SKM-1 treated with dmso at 0.1 percent for 144 hours (cell line): ENCODE measurements at regions not wholly inside any gene's neighbourhood (a gene's known extent, or its start where the extent isn't known, plus 50 kb on each side); places are given as distances from the start of the nearest gene placed in this dataset.
A peak's percentile ranks its signal among the peaks of the same experiment; 100 is the strongest.

Experiments
- DNase-seq: peaks from one replicate; lab custom pipeline; 2025; ENCODE audit not compliant: unreplicated experiment; lab: John Stamatoyannopoulos, UW

- DNase-seq = no peak
These were observed 317.6 kb upstream of the PROX1 start for GRCh38 chr1:213669964-213670691.

GRCh38 chr1:213670692-213671023 lies 317.1 kb upstream of the PROX1 start:
- DNase-seq = no peak

GRCh38 chr1:213675043-213675442 lies 312.7 kb upstream of the PROX1 start:
- DNase-seq = no peak

- DNase-seq = no peak
These were observed 311.0 kb upstream of the PROX1 start for GRCh38 chr1:213676736-213677135.

GRCh38 chr1:213678348-213678747 lies 309.4 kb upstream of the PROX1 start:
- no peak for DNase-seq

GRCh38 chr1:213678753-213679152 lies 309.0 kb upstream of the PROX1 start:
- no peak for DNase-seq

GRCh38 chr1:213679153-213679552 lies 308.6 kb upstream of the PROX1 start:
- DNase-seq = no peak

GRCh38 chr1:213680677-213681325 lies 307.0 kb upstream of the PROX1 start:
- no peak for DNase-seq

- no peak for DNase-seq
These were observed 305.9 kb upstream of the PROX1 start for GRCh38 chr1:213681788-213682340.

GRCh38 chr1:213683529-213683928 lies 304.2 kb upstream of the PROX1 start:
- DNase-seq = no peak

GRCh38 chr1:213684454-213684853 lies 303.3 kb upstream of the PROX1 start:
- DNase-seq = no peak

GRCh38 chr1:213685992-213686582 lies 301.7 kb upstream of the PROX1 start:
- DNase-seq = peak; percentile 38

GRCh38 chr1:213686983-213687382 lies 300.8 kb upstream of the PROX1 start:
- DNase-seq = no peak

GRCh38 chr1:213687832-213688231 lies 299.9 kb upstream of the PROX1 start:
- DNase-seq = peak; percentile 81

- no peak for DNase-seq
These were observed 299.1 kb upstream of the PROX1 start for GRCh38 chr1:213688655-213689054.

GRCh38 chr1:213689260-213689659 lies 298.5 kb upstream of the PROX1 start:
- no peak for DNase-seq

- DNase-seq = no peak
These were observed 297.3 kb upstream of the PROX1 start for GRCh38 chr1:213690341-213690917.

GRCh38 chr1:213692321-213692720 lies 295.5 kb upstream of the PROX1 start:
- DNase-seq = no peak

- DNase-seq = no peak
These were observed 293.9 kb upstream of the PROX1 start for GRCh38 chr1:213693864-213694263.

- no peak for DNase-seq
These were observed 290.5 kb upstream of the PROX1 start for GRCh38 chr1:213697192-213697802.

- DNase-seq = no peak
These were observed 289.6 kb upstream of the PROX1 start for GRCh38 chr1:213698092-213698702.
